ENCODE measurements at regions not wholly inside any gene's neighbourhood (a gene's known extent, or its start where the extent isn't known, plus 50 kb on each side); places are given as distances from the start of the nearest gene placed in this dataset.

GRCh38 chr1:2908081-2908480 is 106.6 kb upstream of the TTC34 start:
- no peaks in the 10 kb centered on the region for H3K4me1 ChIP-seq (ENCODE audit: control insufficient read depth, insufficient read depth, low read length, poor library complexity, severe bottlenecking)
- H3K36me3 ChIP-seq (ENCODE audit: control insufficient read depth, insufficient read depth, low read length): no peaks in the 10 kb centered on the region
- peaks cover 63% of the 10 kb centered on the region for H3K9me3 ChIP-seq (ENCODE audit: control insufficient read depth, low read length)
- H3K27ac ChIP-seq (ENCODE audit: low read depth, low read length, severe bottlenecking): no peak overlapping the region
- 87 to 91% methylated on average over 14 to 15 of the region's 16 CpGs for WGBS, 2 experiments (ENCODE audit: insufficient coverage in 2 of 2)
- no peak overlapping the region for H3K4me3 ChIP-seq (ENCODE audit: extremely low read depth, insufficient read depth, low read length, poor library complexity, severe bottlenecking)

- 70 to 71% methylated on average over 15 of the region's 15 CpGs for WGBS, 2 experiments (ENCODE audit: insufficient coverage in 2 of 2)
- Histone ChIP-seq H3K9me3 (ENCODE audit: control insufficient read depth, low read length) (peaks cover 63% of the 10 kb centered on the region), H3K36me3 (ENCODE audit: control insufficient read depth, insufficient read depth, low read length) (no peaks in the 10 kb centered on the region), H3K4me1 (ENCODE audit: control insufficient read depth, insufficient read depth, low read length, poor library complexity, severe bottlenecking) (no peaks in the 10 kb centered on the region), H3K4me3 (ENCODE audit: extremely low read depth, insufficient read depth, low read length, poor library complexity, severe bottlenecking) (no peak overlapping the region), H3K27ac (ENCODE audit: low read depth, low read length, severe bottlenecking) (no peak overlapping the region)
These were observed 107.1 kb upstream of the TTC34 start for GRCh38 chr1:2908561-2908960.

GRCh38 chr1:2909797-2910196 is 108.3 kb upstream of the TTC34 start:
- Histone ChIP-seq H3K27ac (ENCODE audit: low read depth, low read length, severe bottlenecking) (no peak overlapping the region), H3K4me3 (ENCODE audit: extremely low read depth, insufficient read depth, low read length, poor library complexity, severe bottlenecking) (no peak overlapping the region), H3K36me3 (ENCODE audit: control insufficient read depth, insufficient read depth, low read length) (no peaks in the 10 kb centered on the region), H3K4me1 (ENCODE audit: control insufficient read depth, insufficient read depth, low read length, poor library complexity, severe bottlenecking) (no peaks in the 10 kb centered on the region), H3K9me3 (ENCODE audit: control insufficient read depth, low read length) (peaks cover 60% of the 10 kb centered on the region)
- 61 to 76% methylated on average over 7 to 9 of the region's 14 CpGs for WGBS, 2 experiments (ENCODE audit: insufficient coverage in 2 of 2)

GRCh38 chr1:2910211-2910610 is 108.7 kb upstream of the TTC34 start:
- no peaks in the 10 kb centered on the region for H3K36me3 ChIP-seq (ENCODE audit: control insufficient read depth, insufficient read depth, low read length)
- H3K4me3 ChIP-seq (ENCODE audit: extremely low read depth, insufficient read depth, low read length, poor library complexity, severe bottlenecking): no peak overlapping the region
- no peak overlapping the region for H3K27ac ChIP-seq (ENCODE audit: low read depth, low read length, severe bottlenecking)
- no peaks in the 10 kb centered on the region for H3K4me1 ChIP-seq (ENCODE audit: control insufficient read depth, insufficient read depth, low read length, poor library complexity, severe bottlenecking)
- H3K9me3 ChIP-seq (ENCODE audit: control insufficient read depth, low read length): peaks cover 63% of the 10 kb centered on the region
- WGBS, 2 experiments (ENCODE audit: insufficient coverage in 2 of 2): 88% methylated on average over 11 of the region's 11 CpGs

GRCh38 chr1:2911421-2912178 is 109.7 kb upstream of the ACTRT2 start:
- 91 to 95% methylated on average over 20 to 25 of the region's 31 CpGs for whole genome bisulfite sequencing, 2 experiments (ENCODE audit: insufficient coverage in 2 of 2)
- peaks cover 65% of the 10 kb centered on the region for H3K9me3 ChIP-seq (ENCODE audit: control insufficient read depth, low read length)
- no peak overlapping the region for H3K27ac ChIP-seq (ENCODE audit: low read depth, low read length, severe bottlenecking)
- H3K4me3 ChIP-seq (ENCODE audit: extremely low read depth, insufficient read depth, low read length, poor library complexity, severe bottlenecking): no peak overlapping the region
- no peaks in the 10 kb centered on the region for H3K36me3 ChIP-seq (ENCODE audit: control insufficient read depth, insufficient read depth, low read length)
- no peaks in the 10 kb centered on the region for H3K4me1 ChIP-seq (ENCODE audit: control insufficient read depth, insufficient read depth, low read length, poor library complexity, severe bottlenecking)

GRCh38 chr1:2912424-2913061 is 108.7 kb upstream of the ACTRT2 start:
- Histone ChIP-seq H3K9me3 (ENCODE audit: control insufficient read depth, low read length) (peaks cover 61% of the 10 kb centered on the region), H3K4me1 (ENCODE audit: control insufficient read depth, insufficient read depth, low read length, poor library complexity, severe bottlenecking) (no peaks in the 10 kb centered on the region), H3K27ac (ENCODE audit: low read depth, low read length, severe bottlenecking) (no peak overlapping the region), H3K36me3 (ENCODE audit: control insufficient read depth, insufficient read depth, low read length) (no peaks in the 10 kb centered on the region), H3K4me3 (ENCODE audit: extremely low read depth, insufficient read depth, low read length, poor library complexity, severe bottlenecking) (no peak overlapping the region)
- WGBS, 2 experiments (ENCODE audit: insufficient coverage in 2 of 2): 88 to 91% methylated on average over 11 to 13 of the region's 16 CpGs

DNA sequence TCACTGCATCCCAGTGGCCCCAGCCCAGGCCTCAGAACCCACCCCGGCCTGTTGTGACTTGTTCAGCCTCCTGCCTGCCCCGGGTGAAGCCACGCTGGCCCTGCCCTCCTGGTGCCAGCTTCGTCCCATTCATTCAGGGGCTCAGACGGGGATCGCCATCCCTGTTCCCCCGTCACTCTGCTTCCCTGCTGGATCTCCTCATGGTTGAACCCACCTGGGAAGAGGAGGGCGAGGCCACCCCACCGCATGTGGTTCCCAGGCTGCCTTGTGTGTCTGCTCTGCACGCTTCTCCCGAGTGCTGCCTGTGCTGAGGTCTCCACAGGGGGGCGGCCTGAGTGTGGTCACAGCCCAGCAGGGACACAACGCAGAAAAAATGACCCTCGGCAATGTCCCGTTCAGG is 108.2 kb upstream of the ACTRT2 start:
- Histone ChIP-seq H3K4me1 (ENCODE audit: control insufficient read depth, insufficient read depth, low read length, poor library complexity, severe bottlenecking) (no peaks in the 10 kb centered on the region), H3K27ac (ENCODE audit: low read depth, low read length, severe bottlenecking) (no peak overlapping the region), H3K9me3 (ENCODE audit: control insufficient read depth, low read length) (peaks cover 62% of the 10 kb centered on the region), H3K4me3 (ENCODE audit: extremely low read depth, insufficient read depth, low read length, poor library complexity, severe bottlenecking) (no peak overlapping the region), H3K36me3 (ENCODE audit: control insufficient read depth, insufficient read depth, low read length) (no peaks in the 10 kb centered on the region)
- 90 to 93% methylated on average over 15 of the region's 15 CpGs for WGBS, 2 experiments (ENCODE audit: insufficient coverage in 2 of 2)

- H3K27ac ChIP-seq (ENCODE audit: low read depth, low read length, severe bottlenecking): no peak overlapping the region
- no peaks in the 10 kb centered on the region for H3K36me3 ChIP-seq (ENCODE audit: control insufficient read depth, insufficient read depth, low read length)
- H3K9me3 ChIP-seq (ENCODE audit: control insufficient read depth, low read length): peaks cover 47% of the 10 kb centered on the region
- no peaks in the 10 kb centered on the region for H3K4me1 ChIP-seq (ENCODE audit: control insufficient read depth, insufficient read depth, low read length, poor library complexity, severe bottlenecking)
- H3K4me3 ChIP-seq (ENCODE audit: extremely low read depth, insufficient read depth, low read length, poor library complexity, severe bottlenecking): no peak overlapping the region
- 83 to 87% methylated on average over 4 to 6 of the region's 6 CpGs for WGBS, 2 experiments (ENCODE audit: insufficient coverage in 2 of 2)
These were observed 106.6 kb upstream of the ACTRT2 start for GRCh38 chr1:2914702-2915101.

- no peak overlapping the region for H3K27ac ChIP-seq (ENCODE audit: low read depth, low read length, severe bottlenecking)
- H3K9me3 ChIP-seq (ENCODE audit: control insufficient read depth, low read length): peaks cover 41% of the 10 kb centered on the region
- 69 to 78% methylated on average over 3 of the region's 3 CpGs for WGBS, 2 experiments (ENCODE audit: insufficient coverage in 2 of 2)
- H3K4me1 ChIP-seq (ENCODE audit: control insufficient read depth, insufficient read depth, low read length, poor library complexity, severe bottlenecking): no peaks in the 10 kb centered on the region
- no peaks in the 10 kb centered on the region for H3K36me3 ChIP-seq (ENCODE audit: control insufficient read depth, insufficient read depth, low read length)
- no peak overlapping the region for H3K4me3 ChIP-seq (ENCODE audit: extremely low read depth, insufficient read depth, low read length, poor library complexity, severe bottlenecking)
These were observed 105.1 kb upstream of the ACTRT2 start for GRCh38 chr1:2916153-2916552.

DNA sequence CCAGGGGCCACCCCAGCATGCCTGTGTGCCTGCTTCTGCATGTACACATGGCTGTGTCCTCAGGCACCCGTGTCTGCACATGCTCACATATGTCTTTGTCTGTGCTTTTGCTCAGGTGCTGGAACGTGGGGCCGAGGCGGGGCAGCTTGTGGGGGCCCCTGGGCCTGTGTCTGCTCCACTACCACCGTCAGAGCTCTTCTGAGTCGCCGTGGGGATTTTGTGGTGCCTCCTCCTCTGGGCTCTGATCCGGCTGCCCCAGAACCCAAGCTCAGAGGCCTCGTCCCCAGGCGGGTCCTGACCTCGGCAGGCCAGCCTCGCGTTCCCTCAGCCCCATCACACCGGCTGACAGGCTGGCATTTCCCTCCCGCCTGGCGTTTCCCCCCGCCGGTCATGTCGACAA is 104.6 kb upstream of the ACTRT2 start:
- Histone ChIP-seq H3K27ac (ENCODE audit: low read depth, low read length, severe bottlenecking) (no peak overlapping the region), H3K36me3 (ENCODE audit: control insufficient read depth, insufficient read depth, low read length) (no peaks in the 10 kb centered on the region), H3K9me3 (ENCODE audit: control insufficient read depth, low read length) (peaks cover 41% of the 10 kb centered on the region), H3K4me1 (ENCODE audit: control insufficient read depth, insufficient read depth, low read length, poor library complexity, severe bottlenecking) (no peaks in the 10 kb centered on the region), H3K4me3 (ENCODE audit: extremely low read depth, insufficient read depth, low read length, poor library complexity, severe bottlenecking) (no peak overlapping the region)
- 88% methylated on average over 9 to 17 of the region's 19 CpGs for WGBS, 2 experiments (ENCODE audit: insufficient coverage in 2 of 2)

GRCh38 chr1:2917284-2917683 is 104.0 kb upstream of the ACTRT2 start:
- WGBS, 2 experiments (ENCODE audit: insufficient coverage in 2 of 2): 83 to 96% methylated on average over 14 to 15 of the region's 17 CpGs

More at GRCh38 chr1:2917284-2917683, 104.0 kb upstream of the ACTRT2 start:
- Histone ChIP-seq H3K9me3 (ENCODE audit: control insufficient read depth, low read length) (peaks cover 46% of the 10 kb centered on the region), H3K4me3 (ENCODE audit: extremely low read depth, insufficient read depth, low read length, poor library complexity, severe bottlenecking) (no peak overlapping the region), H3K4me1 (ENCODE audit: control insufficient read depth, insufficient read depth, low read length, poor library complexity, severe bottlenecking) (no peaks in the 10 kb centered on the region), H3K36me3 (ENCODE audit: control insufficient read depth, insufficient read depth, low read length) (no peaks in the 10 kb centered on the region), H3K27ac (ENCODE audit: low read depth, low read length, severe bottlenecking) (no peak overlapping the region)
